Keratinocyte (primary cell): ENCODE measurements at regions not wholly inside any gene's neighbourhood (a gene's known extent, or its start where the extent isn't known, plus 50 kb on each side); places are given as distances from the start of the nearest gene placed in this dataset.

Experiments
- DNase-seq: peaks from one replicate; pipeline ENCODE4 v3.0.0-alpha.2; 2011; ENCODE audit warnings: low read depth, missing footprints, low spot score
- FAIRE-seq: peaks from 2 replicates; lab custom pipeline; 2011; peaks lifted over from hg19 to GRCh38; lab: Jason Lieb, UNC
- H2AFZ ChIP-seq: 2 replicates; pipeline ENCODE4 v1.6.0; 2012; ENCODE audit warnings: low read length, control low read depth, inconsistent platforms; ENCODE audit not compliant: control insufficient read depth
- H3K27ac ChIP-seq: 2 replicates; pipeline ENCODE4 v1.5.1; 2011; ENCODE audit warnings: low read length; ENCODE audit not compliant: control insufficient read depth, insufficient read depth
- H3K27me3 ChIP-seq: 3 replicates; pipeline ENCODE4 v1.6.0; 2011; ENCODE audit warnings: low read length; ENCODE audit not compliant: control insufficient read depth, insufficient read depth; ENCODE audit errors: extremely low read depth
- H3K36me3 ChIP-seq, 2 experiments: 2 replicates in 1 of 2; 3 replicates in 1 of 2; pipeline ENCODE4 v1.5.1; 2011; ENCODE audit warnings: low read length in 2 of 2, mild to moderate bottlenecking in 1 of 2; ENCODE audit not compliant: control insufficient read depth in 2 of 2, insufficient read depth in 2 of 2; ENCODE audit errors: extremely low read depth in 1 of 2
- H3K4me1 ChIP-seq: 3 replicates; pipeline ENCODE4 v1.5.1; 2011; ENCODE audit warnings: low read length; ENCODE audit not compliant: control insufficient read depth, insufficient read depth; ENCODE audit errors: extremely low read depth
- H3K4me2 ChIP-seq: 3 replicates; pipeline ENCODE4 v1.6.0; 2011; ENCODE audit warnings: low read depth, low read length; ENCODE audit not compliant: control insufficient read depth, insufficient read depth; ENCODE audit errors: extremely low read depth
- H3K4me3 ChIP-seq, 3 experiments: fragments of 200-600 bp in 1 of 3; sonication (generic) in 1 of 3; 2 replicates in 2 of 3; 3 replicates in 1 of 3; pipeline ENCODE4 v1.5.1; 2011 to 2016; ENCODE audit warnings: low read length in 3 of 3, mild to moderate bottlenecking in 3 of 3, control low read depth in 2 of 3, inconsistent platforms in 1 of 3, low read depth in 1 of 3, mixed read lengths in 1 of 3, mixed run types in 1 of 3, moderate library complexity in 1 of 3; ENCODE audit not compliant: control insufficient read depth in 2 of 3, insufficient read depth in 2 of 3; ENCODE audit errors: extremely low read depth in 1 of 3
- H3K79me2 ChIP-seq: 2 replicates; pipeline ENCODE4 v1.6.0; 2012; ENCODE audit warnings: low read length; ENCODE audit not compliant: control insufficient read depth, insufficient read depth
- H3K9ac ChIP-seq: 3 replicates; pipeline ENCODE4 v1.6.0; 2011; ENCODE audit warnings: low read length; ENCODE audit not compliant: control insufficient read depth, insufficient read depth; ENCODE audit errors: extremely low read depth
- H3K9me1 ChIP-seq: 3 replicates; pipeline ENCODE4 v1.6.0; 2011; ENCODE audit warnings: low read length; ENCODE audit not compliant: control insufficient read depth, insufficient read depth; ENCODE audit errors: extremely low read depth
- H3K9me3 ChIP-seq: 2 replicates; pipeline ENCODE4 v1.5.1; 2012; ENCODE audit warnings: low read depth, low read length; ENCODE audit not compliant: control insufficient read depth
- H4K20me1 ChIP-seq: 3 replicates; pipeline ENCODE4 v1.6.0; 2011; ENCODE audit warnings: low read length; ENCODE audit not compliant: control insufficient read depth, insufficient read depth; ENCODE audit errors: extremely low read depth
- CTCF ChIP-seq, 3 experiments: IDR thresholded peaks in 1 of 3; conservative IDR thresholded peaks in 1 of 3; optimal IDR thresholded peaks in 1 of 3; 2 replicates in 2 of 3; 3 replicates in 1 of 3; pipeline versions ENCODE3 to v1.5.1; 2011; ENCODE audit warnings: low read length in 3 of 3, mild to moderate bottlenecking in 3 of 3, moderate library complexity in 2 of 3, control low read depth in 1 of 3, inconsistent platforms in 1 of 3; ENCODE audit not compliant: insufficient read depth in 2 of 3; ENCODE audit errors: extremely low read depth in 1 of 3
- EZH2 ChIP-seq: IDR thresholded peaks from one replicate; pipeline ENCODE4 v1.6.1; 2012; ENCODE audit warnings: inconsistent platforms, mild to moderate bottlenecking, low read length, moderate library complexity
- dilution Hi-C: fragments of 300-500 bp; cut with MboI; formaldehyde crosslinking; loops from one replicate; pipeline ENCODE4 v1.7.0; 2020; ENCODE audit warnings: low sequenced_read_pairs; ENCODE audit not compliant: extremely low pct_ligation_motif_present

GRCh38 chr14:97719931-97720330 lies 922.7 kb downstream of the VRK1 start:
- Histone ChIP-seq H3K79me2 (no peaks in the 10 kb centered on the region), H3K4me1 (no peaks in the 10 kb centered on the region), H3K4me2 (no peak overlapping the region), H2AFZ (no peak overlapping the region), H3K36me3 (no peaks in the 10 kb centered on the region), H3K4me3 (no peak overlapping the region), H3K9me1 (no peaks in the 10 kb centered on the region), H3K9ac (no peak overlapping the region), H3K27ac (no peak overlapping the region), H3K27me3 (no peaks in the 10 kb centered on the region), H3K9me3 (no peaks in the 10 kb centered on the region), H4K20me1 (no peaks in the 10 kb centered on the region)
- dilution Hi-C loops = no loop called here
- no peak for FAIRE-seq
- DNase-seq = no peak
- TF ChIP-seq EZH2 (no peak), CTCF (optimal IDR thresholded peaks at IDR 0.05 in 1 of 3, IDR thresholded peaks at IDR 0.05 in 1 of 3, conservative IDR thresholded peaks at IDR 0.05 in 1 of 3; ENCODE audit: extremely low read depth in 1 of 3, insufficient read depth in 2 of 3, low read length in 3 of 3) (no peak)

DNA sequence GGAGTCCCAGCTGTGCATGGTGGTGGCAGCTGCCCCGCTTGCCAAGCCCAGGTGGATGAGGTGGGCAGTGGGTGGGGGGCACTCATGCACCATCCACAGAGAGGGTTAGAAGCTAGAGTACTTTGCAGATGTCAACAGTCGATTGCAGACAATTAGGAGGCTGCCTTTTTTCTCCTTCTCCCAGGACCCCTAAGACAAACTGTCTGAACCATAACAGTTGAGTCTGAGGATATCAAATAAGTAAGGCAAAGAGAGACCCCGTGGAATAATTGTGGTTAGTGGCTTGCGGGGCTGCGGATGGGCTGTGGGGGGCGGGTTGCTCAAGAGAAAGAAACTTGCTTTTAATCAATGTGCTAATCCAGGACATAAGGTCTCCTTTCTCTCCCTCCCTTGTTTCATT lies 926.2 kb downstream of the VRK1 start:
- Histone ChIP-seq H3K27me3 (no peaks in the 10 kb centered on the region), H2AFZ (no peak overlapping the region), H3K9ac (no peak overlapping the region), H3K4me2 (no peak overlapping the region), H3K4me3 (no peak overlapping the region), H3K9me1 (no peaks in the 10 kb centered on the region), H3K36me3 (no peaks in the 10 kb centered on the region), H3K79me2 (no peaks in the 10 kb centered on the region), H3K9me3 (no peaks in the 10 kb centered on the region), H3K27ac (no peak overlapping the region), H3K4me1 (no peaks in the 10 kb centered on the region), H4K20me1 (no peaks in the 10 kb centered on the region)
- dilution Hi-C loops = no loop called here
- FAIRE-seq (no peak), DNase-seq (no peak)
- TF ChIP-seq EZH2 (no peak), CTCF (optimal IDR thresholded peaks at IDR 0.05 in 1 of 3, IDR thresholded peaks at IDR 0.05 in 1 of 3, conservative IDR thresholded peaks at IDR 0.05 in 1 of 3; ENCODE audit: extremely low read depth in 1 of 3, insufficient read depth in 2 of 3, low read length in 3 of 3) (no peak)
